HEK293 (cell line): ENCODE measurements at regions not wholly inside any gene's neighbourhood (a gene's known extent, or its start where the extent isn't known, plus 50 kb on each side); places are given as distances from the start of the nearest gene placed in this dataset.

ENCODE experiments used
- CTCF ChIA-PET: fragments of 350-600 bp; formaldehyde crosslinking; extraction: SDS; loops from one replicate; lab custom pipeline; 2021; ENCODE audit warnings: antibody characterized with exemption; lab: Yijun Ruan, JAX
- POLR2A ChIA-PET: fragments of 300-600 bp; formaldehyde crosslinking; extraction: SDS; loops from one replicate; lab custom pipeline; 2020; ENCODE audit warnings: antibody characterized with exemption, inconsistent platforms; lab: Yijun Ruan, JAX
- H3K27ac ChIP-seq: fragments of 200-500 bp; sonication (Bioruptor generic); 2 replicates; pipeline ENCODE4 v1.5.1; 2014; ENCODE audit warnings: low read depth, low read length, control low read depth, inconsistent platforms; ENCODE audit errors: extremely low read depth
- H3K36me3 ChIP-seq, 2 experiments: fragments of 200-500 bp in 1 of 2; sonication (Bioruptor generic) in 1 of 2; 1 replicate in 1 of 2; 2 replicates in 1 of 2; pipeline ENCODE4 v1.5.1; 2014 to 2017; ENCODE audit warnings: inconsistent platforms in 2 of 2, low read length in 2 of 2; ENCODE audit not compliant: control insufficient read depth in 2 of 2, insufficient read depth in 1 of 2
- H3K4me1 ChIP-seq: fragments of 200-500 bp; sonication (Bioruptor generic); 2 replicates; pipeline ENCODE4 v1.5.1; 2014; ENCODE audit warnings: mild to moderate bottlenecking, low read length, inconsistent platforms; ENCODE audit not compliant: control insufficient read depth, insufficient read depth
- H3K4me3 ChIP-seq: 2 replicates; pipeline ENCODE4 v1.5.1; 2011; ENCODE audit warnings: low read depth, mild to moderate bottlenecking, control low read depth, low read length, moderate library complexity
- H3K9me3 ChIP-seq: fragments of 200-500 bp; sonication (Bioruptor generic); 2 replicates; pipeline ENCODE4 v1.5.1; 2014; ENCODE audit warnings: low read depth, low read length, inconsistent platforms; ENCODE audit not compliant: control insufficient read depth, insufficient read depth
- GLI4 ChIP-seq: fragments of 450-650 bp; formaldehyde crosslinking; IDR thresholded peaks from 2 replicates; pipeline ENCODE4 v1.5.1; 2016; ENCODE audit warnings: missing biosample characterization, missing genetic modification characterization
- HOXD13 ChIP-seq: sonication (generic); formaldehyde crosslinking; IDR thresholded peaks from 2 replicates; pipeline ENCODE4 v1.8.0; 2022; ENCODE audit warnings: missing genetic modification reagents, borderline replicate concordance
- INSM2 ChIP-seq: fragments of 450-650 bp; formaldehyde crosslinking; IDR thresholded peaks from 2 replicates; pipeline ENCODE4 v1.5.1; 2016; ENCODE audit warnings: missing biosample characterization, missing genetic modification characterization
- MYNN ChIP-seq: fragments of 450-650 bp; formaldehyde crosslinking; IDR thresholded peaks from 2 replicates; pipeline ENCODE4 v1.5.1; 2016; ENCODE audit warnings: missing biosample characterization, missing genetic modification characterization, borderline replicate concordance
- RBAK ChIP-seq: fragments of 450-650 bp; formaldehyde crosslinking; IDR thresholded peaks from 2 replicates; pipeline ENCODE4 v1.5.1; 2016; ENCODE audit warnings: missing biosample characterization, missing genetic modification characterization
- SP2 ChIP-seq: fragments of 450-650 bp; formaldehyde crosslinking; IDR thresholded peaks from 2 replicates; pipeline ENCODE4 v1.5.1; 2016; ENCODE audit warnings: missing biosample characterization, missing genetic modification characterization
- ZBTB17 ChIP-seq: fragments of 450-650 bp; formaldehyde crosslinking; IDR thresholded peaks from 2 replicates; pipeline ENCODE4 v1.5.1; 2016; ENCODE audit warnings: missing biosample characterization, missing genetic modification characterization
- ZBTB6 ChIP-seq: fragments of 450-650 bp; formaldehyde crosslinking; IDR thresholded peaks from 2 replicates; pipeline ENCODE4 v1.5.1; 2017; ENCODE audit warnings: missing biosample characterization, missing genetic modification characterization
- ZBTB8A ChIP-seq: fragments of 450-650 bp; formaldehyde crosslinking; IDR thresholded peaks from 2 replicates; pipeline ENCODE4 v1.5.1; 2016; ENCODE audit warnings: missing biosample characterization, missing genetic modification characterization
- ZFHX2 ChIP-seq: fragments of 450-650 bp; formaldehyde crosslinking; conservative IDR thresholded peaks from 2 replicates; pipeline ENCODE4 v1.5.1; 2016; ENCODE audit warnings: missing biosample characterization, missing genetic modification characterization
- ZNF133 ChIP-seq: fragments of 450-650 bp; formaldehyde crosslinking; IDR thresholded peaks from 2 replicates; pipeline ENCODE4 v1.5.1; 2016; ENCODE audit warnings: missing biosample characterization, missing genetic modification characterization
- ZNF140 ChIP-seq: fragments of 450-650 bp; formaldehyde crosslinking; IDR thresholded peaks from 2 replicates; pipeline ENCODE4 v1.5.1; 2016; ENCODE audit warnings: missing biosample characterization, missing genetic modification characterization
- ZNF155 ChIP-seq: fragments of 450-650 bp; formaldehyde crosslinking; IDR thresholded peaks from 2 replicates; pipeline ENCODE4 v1.5.1; 2016; ENCODE audit warnings: missing biosample characterization, missing genetic modification characterization
- ZNF16 ChIP-seq: fragments of 450-650 bp; formaldehyde crosslinking; IDR thresholded peaks from 2 replicates; pipeline ENCODE4 v1.5.1; 2016; ENCODE audit warnings: low read depth, missing biosample characterization, missing genetic modification characterization
- ZNF223 ChIP-seq: fragments of 450-650 bp; formaldehyde crosslinking; IDR thresholded peaks from 2 replicates; pipeline ENCODE4 v1.5.1; 2016; ENCODE audit warnings: missing biosample characterization, missing genetic modification characterization
- ZNF248 ChIP-seq: fragments of 450-650 bp; formaldehyde crosslinking; IDR thresholded peaks from 2 replicates; pipeline ENCODE4 v1.5.1; 2017; ENCODE audit warnings: missing biosample characterization, missing genetic modification characterization
- ZNF473 ChIP-seq: fragments of 450-650 bp; formaldehyde crosslinking; IDR thresholded peaks from 2 replicates; pipeline ENCODE4 v1.5.1; 2017; ENCODE audit warnings: missing biosample characterization, missing genetic modification characterization
- ZNF514 ChIP-seq: fragments of 450-650 bp; formaldehyde crosslinking; IDR thresholded peaks from 2 replicates; pipeline ENCODE4 v1.5.1; 2016; ENCODE audit warnings: missing biosample characterization, missing genetic modification characterization
- ZNF580 ChIP-seq: fragments of 450-650 bp; formaldehyde crosslinking; IDR thresholded peaks from 2 replicates; pipeline ENCODE4 v1.5.1; 2016; ENCODE audit warnings: missing biosample characterization, missing genetic modification characterization
- ZNF624 ChIP-seq: fragments of 450-650 bp; formaldehyde crosslinking; IDR thresholded peaks from 2 replicates; pipeline ENCODE4 v1.5.1; 2017; ENCODE audit warnings: missing biosample characterization, missing genetic modification characterization
- ZNF692 ChIP-seq: fragments of 450-650 bp; formaldehyde crosslinking; IDR thresholded peaks from 2 replicates; pipeline ENCODE4 v1.5.1; 2016; ENCODE audit warnings: missing biosample characterization, missing genetic modification characterization
- ZNF707 ChIP-seq: fragments of 450-650 bp; formaldehyde crosslinking; IDR thresholded peaks from 2 replicates; pipeline ENCODE4 v1.5.1; 2016; ENCODE audit warnings: missing biosample characterization, missing genetic modification characterization
- ZNF768 ChIP-seq: fragments of 450-650 bp; formaldehyde crosslinking; IDR thresholded peaks from 2 replicates; pipeline ENCODE4 v1.5.1; 2018; ENCODE audit warnings: missing biosample characterization, mild to moderate bottlenecking, missing genetic modification characterization
- ZNF791 ChIP-seq: fragments of 450-650 bp; formaldehyde crosslinking; IDR thresholded peaks from 2 replicates; pipeline ENCODE4 v1.5.1; 2016; ENCODE audit warnings: missing biosample characterization, missing genetic modification characterization
- ZNF830 ChIP-seq: fragments of 450-650 bp; IDR thresholded peaks from 2 replicates; pipeline ENCODE4 v1.5.0; 2018; ENCODE audit warnings: missing biosample characterization, missing genetic modification characterization, low read depth, mild to moderate bottlenecking, moderate library complexity

- Histone ChIP-seq H3K9me3 (no peaks in the 10 kb centered on the region), H3K4me1 (no peaks in the 10 kb centered on the region), H3K36me3 (no peaks in the 10 kb centered on the region), H3K27ac (no peak overlapping the region), H3K4me3 (no peak overlapping the region)
- TF ChIP-seq ZNF624, result no peak
- TF ChIP-seq ZNF248 (tag by site-specific recombination), result no peak
- TF ChIP-seq RBAK (tag by site-specific recombination), result no peak
- TF ChIP-seq ZBTB8A (tag by site-specific recombination), result no peak
- no peak for TF ChIP-seq ZNF580 (tag by site-specific recombination)
- no peak for TF ChIP-seq ZNF473 (tag by site-specific recombination)
- TF ChIP-seq ZNF514 (tag by site-specific recombination), result no peak
- no peak for TF ChIP-seq ZNF223
- no peak for TF ChIP-seq HOXD13 (CRISPR knock-in tag)
- TF ChIP-seq GLI4 (tag by site-specific recombination), result no peak
- TF ChIP-seq ZNF791 (tag by site-specific recombination), result no peak
- TF ChIP-seq MYNN (tag by site-specific recombination), result no peak
- no peak for TF ChIP-seq ZNF707
- no peak for TF ChIP-seq ZNF133
- TF ChIP-seq ZNF16 (tag by site-specific recombination), result no peak
- TF ChIP-seq ZNF155, result no peak
- no peak for TF ChIP-seq ZNF140 (tag by site-specific recombination)
- no peak for TF ChIP-seq ZNF830 (tag by site-specific recombination)
- TF ChIP-seq ZNF768 (tag by site-specific recombination), result no peak
- CTCF ChIA-PET, result no interaction called here
- POLR2A ChIA-PET, result no interaction called here
Measured at GRCh38 chr16:80199614-80200013, 341.2 kb upstream of the DYNLRB2 start.

GRCh38 chr16:80198311-80199299 lies 342.2 kb upstream of the DYNLRB2 start:
- POLR2A ChIA-PET, result no interaction called here
- H3K27ac ChIP-seq, result no peak overlapping the region
- no peaks in the 10 kb centered on the region for H3K9me3 ChIP-seq
- H3K36me3 ChIP-seq, result no peaks in the 10 kb centered on the region
- no peak overlapping the region for H3K4me3 ChIP-seq
- TF ChIP-seq ZFHX2 (tag by site-specific recombination), result no peak
- TF ChIP-seq ZNF580 (tag by site-specific recombination), result no peak
- TF ChIP-seq INSM2 (tag by site-specific recombination), result no peak
- TF ChIP-seq ZBTB17 (tag by site-specific recombination), result no peak
- TF ChIP-seq ZNF692 (tag by site-specific recombination), result no peak
- TF ChIP-seq ZBTB6 (tag by site-specific recombination), result no peak
- no peak for TF ChIP-seq SP2
- CTCF ChIA-PET, result interaction anchor here (0.6 kb wide), 2 partner anchors 10 to 327 kb away, joined by 3 read pairs; no protein-coding TSS in a partner anchor
- H3K4me1 ChIP-seq, result no peaks in the 10 kb centered on the region
